CD14-positive monocyte (primary cell): ENCODE measurements at regions not wholly inside any gene's neighbourhood (a gene's known extent, or its start where the extent isn't known, plus 50 kb on each side); places are given as distances from the start of the nearest gene placed in this dataset.

Source experiments
- DNase-seq, 3 donors: peaks; one replicate each; pipeline ENCODE4 v3.0.0-alpha.2; 2011 to 2022
- H2AFZ ChIP-seq: 2 replicates; pipeline ENCODE4 v1.6.0; 2012; ENCODE audit warnings: mild to moderate bottlenecking, low read depth, low read length, inconsistent platforms; ENCODE audit not compliant: insufficient read depth, poor library complexity, severe bottlenecking
- H3K27ac ChIP-seq, 2 donors: 1 replicate in 1 of 2; 2 replicates in 1 of 2; pipeline ENCODE4 v1.5.1; 2012 to 2013; ENCODE audit warnings: low read length in 2 of 2, control low read depth in 1 of 2, inconsistent platforms in 1 of 2, low read depth in 1 of 2, mild to moderate bottlenecking in 1 of 2
- H3K27me3 ChIP-seq, 2 donors: one replicate each; pipeline versions ENCODE4 v1.6.0 to v1.6.1; 2011 to 2013; ENCODE audit warnings: low read length in 2 of 2; ENCODE audit not compliant: control insufficient read depth in 2 of 2, insufficient read depth in 2 of 2
- H3K36me3 ChIP-seq, 2 donors: replicated peaks in 1 of 2; 1 replicate in 1 of 2; 2 replicates in 1 of 2; pipeline versions ENCODE4 v1.5.1 to v1.6.1; 2012 to 2013; ENCODE audit warnings: low read length in 2 of 2, control low read depth in 1 of 2, inconsistent platforms in 1 of 2, mild to moderate bottlenecking in 1 of 2; ENCODE audit not compliant: insufficient read depth in 2 of 2, control insufficient read depth in 1 of 2
- H3K4me1 ChIP-seq, 2 donors: 1 replicate in 1 of 2; 2 replicates in 1 of 2; pipeline versions ENCODE4 v1.5.1 to v1.6.1; 2012 to 2013; ENCODE audit warnings: low read length in 2 of 2, control low read depth in 1 of 2, inconsistent platforms in 1 of 2, mild to moderate bottlenecking in 1 of 2, moderate library complexity in 1 of 2; ENCODE audit not compliant: insufficient read depth in 2 of 2, control insufficient read depth in 1 of 2
- H3K4me2 ChIP-seq: replicated peaks from 2 replicates; pipeline ENCODE3; 2012; ENCODE audit warnings: low read length, moderate library complexity, mild to moderate bottlenecking; ENCODE audit not compliant: poor library complexity, severe bottlenecking; ENCODE audit errors: extremely low read depth
- H3K4me3 ChIP-seq, 3 experiments: fragments of 200-600 bp in 1 of 3; sonication (generic) in 1 of 3; replicated peaks in 1 of 3; 1 replicate in 2 of 3; 2 replicates in 1 of 3; pipeline ENCODE4 v1.5.1; 2011 to 2013; ENCODE audit warnings: low read length in 3 of 3, mild to moderate bottlenecking in 3 of 3, control low read depth in 2 of 3, low read depth in 2 of 3, inconsistent platforms in 1 of 3, moderate library complexity in 1 of 3
- H3K79me2 ChIP-seq: 2 replicates; pipeline ENCODE4 v1.6.0; 2012; ENCODE audit warnings: mild to moderate bottlenecking, control low read depth, inconsistent platforms, low read length, moderate library complexity; ENCODE audit not compliant: insufficient read depth
- H3K9ac ChIP-seq: 2 replicates; pipeline ENCODE4 v1.6.0; 2017; ENCODE audit warnings: low read length, mild to moderate bottlenecking; ENCODE audit not compliant: insufficient read depth, poor library complexity, severe bottlenecking
- H3K9me3 ChIP-seq, 2 donors: replicated peaks in 1 of 2; 1 replicate in 1 of 2; 2 replicates in 1 of 2; pipeline versions ENCODE4 v1.5.1 to v1.6.1; 2012 to 2013; ENCODE audit warnings: low read length in 2 of 2, control low read depth in 1 of 2; ENCODE audit not compliant: control insufficient read depth in 1 of 2, insufficient read depth in 1 of 2
- H4K20me1 ChIP-seq: 2 replicates; pipeline ENCODE4 v1.6.0; 2012; ENCODE audit warnings: mild to moderate bottlenecking, low read length, control low read depth, moderate library complexity; ENCODE audit not compliant: insufficient read depth
- H3K27ac Mint-ChIP-seq, 7 donors: one replicate each; pipeline ENCODE4 v1.8.0; 2020; ENCODE audit warnings: mild to moderate bottlenecking in 7 of 7, mixed read lengths in 7 of 7, moderate library complexity in 6 of 7, inconsistent platforms in 2 of 7
- H3K27me3 Mint-ChIP-seq, 3 donors: one replicate each; pipeline ENCODE4 v1.8.0; 2021 to 2022; ENCODE audit warnings: low read depth in 3 of 3, mild to moderate bottlenecking in 3 of 3, mixed read lengths in 3 of 3, moderate library complexity in 3 of 3, inconsistent platforms in 1 of 3
- H3K36me3 Mint-ChIP-seq, 2 donors: one replicate each; pipeline ENCODE4 v1.8.0; 2020; ENCODE audit warnings: mixed read lengths in 2 of 2, inconsistent platforms in 1 of 2, mild to moderate bottlenecking in 1 of 2
- H3K4me1 Mint-ChIP-seq: one replicate; pipeline ENCODE4 v1.8.0; 2020; ENCODE audit warnings: mild to moderate bottlenecking, mixed read lengths
- H3K4me3 Mint-ChIP-seq, 2 donors: one replicate each; pipeline ENCODE4 v1.8.0; 2020; ENCODE audit warnings: mild to moderate bottlenecking in 2 of 2, mixed read lengths in 2 of 2, moderate library complexity in 1 of 2
- H3K9me3 Mint-ChIP-seq, 7 donors: one replicate each; pipeline ENCODE4 v1.8.0; 2020 to 2022; ENCODE audit warnings: mixed read lengths in 7 of 7, mild to moderate bottlenecking in 6 of 7, moderate library complexity in 6 of 7, inconsistent platforms in 2 of 7
- CTCF ChIP-seq: fragments of 200-600 bp; IDR thresholded peaks from one replicate; pipeline ENCODE4 v1.8.0; 2022; ENCODE audit warnings: antibody characterized with exemption, mild to moderate bottlenecking
- WGBS: methylation state at CpG from one replicate; pipeline ENCODE4 v1.1.5; 2013; ENCODE audit warnings: missing lambda C conversion rate; ENCODE audit not compliant: insufficient coverage; 5-methylcytosine and 5-hydroxymethylcytosine counted together
- intact Hi-C, 2 donors: fragments of 100-400 bp; cut with micrococcal nuclease; formaldehyde crosslinking; loops; one replicate each; pipeline versions ENCODE4 v1.15.0 to v1.15.1; 2023

- H3K36me3 ChIP-seq = no peaks in the 10 kb centered on the region
- intact Hi-C loops = no loop called here
- Mint-ChIP-seq H3K27me3 (no peaks in the 10 kb centered on the region), H3K9me3 (peaks cover 0 to 3% (median 0%) of the 10 kb centered on the region in 7 donors), H3K27ac (no peak overlapping the region), H3K36me3 (no peaks in the 10 kb centered on the region), H3K4me3 (no peak overlapping the region), H3K4me1 (no peaks in the 10 kb centered on the region)
- no peaks in the 10 kb centered on the region for H3K27me3 ChIP-seq
- no peak overlapping the region for H2AFZ ChIP-seq
- H4K20me1 ChIP-seq = no peaks in the 10 kb centered on the region
- no peak overlapping the region for H3K27ac ChIP-seq
- DNase-seq = no peak
- no CpG with 5 or more reads among the region's 2 CpGs for WGBS
- H3K4me2 ChIP-seq = no peak overlapping the region
- H3K9me3 ChIP-seq = no peaks in the 10 kb centered on the region
- H3K4me3 ChIP-seq = no peak overlapping the region
- TF ChIP-seq CTCF = no peak
- H3K79me2 ChIP-seq = no peaks in the 10 kb centered on the region
- H3K9ac ChIP-seq = no peak overlapping the region
- no peaks in the 10 kb centered on the region for H3K4me1 ChIP-seq
Measured at GRCh38 chr7:115260381-115260780, 338.5 kb downstream of the MDFIC start.

- no peak for TF ChIP-seq CTCF
- Histone ChIP-seq H3K27ac (no peak overlapping the region), H3K27me3 (no peaks in the 10 kb centered on the region), H3K4me2 (no peak overlapping the region), H3K79me2 (no peaks in the 10 kb centered on the region), H3K36me3 (no peaks in the 10 kb centered on the region), H4K20me1 (no peaks in the 10 kb centered on the region), H3K9ac (no peak overlapping the region), H3K4me1 (no peaks in the 10 kb centered on the region), H2AFZ (no peak overlapping the region), H3K9me3 (no peaks in the 10 kb centered on the region), H3K4me3 (no peak overlapping the region)
- Mint-ChIP-seq H3K4me3 (no peak overlapping the region), H3K9me3 (peaks cover 0 to 3% (median 0%) of the 10 kb centered on the region in 7 donors), H3K27me3 (no peaks in the 10 kb centered on the region), H3K4me1 (no peaks in the 10 kb centered on the region), H3K27ac (no peak overlapping the region), H3K36me3 (no peaks in the 10 kb centered on the region)
- intact Hi-C loops = no loop called here
- no CpG with 5 or more reads among the region's 3 CpGs for WGBS
- DNase-seq = no peak
Measured at GRCh38 chr7:115252461-115252860, 330.6 kb downstream of the MDFIC start.
